ENCODE measurements at regions not wholly inside any gene's neighbourhood (a gene's known extent, or its start where the extent isn't known, plus 50 kb on each side); places are given as distances from the start of the nearest gene placed in this dataset.

- H3K9me3 ChIP-seq = no peaks in the 10 kb centered on the region
- H3K4me3 ChIP-seq = no peak overlapping the region
- H3K27me3 ChIP-seq = no peaks in the 10 kb centered on the region
- WGBS, 3 donors = 45 to 51% (median 46%) methylated on average over 11 of the region's 11 CpGs
- no peak for TF ChIP-seq POLR2A (IDR thresholded peaks at IDR 0.05)
- no peak for TF ChIP-seq CTCF (IDR thresholded peaks at IDR 0.05)
- no peak for TF ChIP-seq EP300 (IDR thresholded peaks at IDR 0.05)
- no peak overlapping the region for H3K27ac ChIP-seq
- H3K36me3 ChIP-seq = no peaks in the 10 kb centered on the region
- DNase-seq = no peak
- no peaks in the 10 kb centered on the region for H3K4me1 ChIP-seq (ENCODE audit: insufficient read depth)
- intact Hi-C loops (cut with DNase I) = no loop called here
Measured at GRCh38 chr15:77840991-77841775, 208.5 kb upstream of the LINGO1 start.

GRCh38 chr15:77839970-77840905 is 207.5 kb upstream of the LINGO1 start:
- intact Hi-C loops (cut with DNase I) = no loop called here
- Histone ChIP-seq H3K27ac (no peak overlapping the region), H3K36me3 (no peaks in the 10 kb centered on the region), H3K9me3 (no peaks in the 10 kb centered on the region), H3K27me3 (no peaks in the 10 kb centered on the region), H3K4me1 (ENCODE audit: insufficient read depth) (no peaks in the 10 kb centered on the region), H3K4me3 (no peak overlapping the region)
- WGBS, 3 donors = 55 to 61% (median 60%) methylated on average over 11 of the region's 11 CpGs
- TF ChIP-seq POLR2A (IDR thresholded peaks at IDR 0.05) (no peak), EP300 (IDR thresholded peaks at IDR 0.05) (no peak), CTCF (IDR thresholded peaks at IDR 0.05) (no peak)
- DNase-seq = no peak

GRCh38 chr15:77839456-77839855 is 206.7 kb upstream of the LINGO1 start:
- Histone ChIP-seq H3K4me3 (no peak overlapping the region), H3K9me3 (no peaks in the 10 kb centered on the region), H3K27ac (no peak overlapping the region), H3K36me3 (no peaks in the 10 kb centered on the region), H3K27me3 (no peaks in the 10 kb centered on the region), H3K4me1 (ENCODE audit: insufficient read depth) (no peaks in the 10 kb centered on the region)
- intact Hi-C loops (cut with DNase I) = no loop called here
- 90 to 95% (median 91%) methylated on average over 8 of the region's 8 CpGs for WGBS, 3 donors
- no peak for DNase-seq
- TF ChIP-seq EP300 (IDR thresholded peaks at IDR 0.05) = no peak
- TF ChIP-seq POLR2A (IDR thresholded peaks at IDR 0.05) = no peak
- no peak for TF ChIP-seq CTCF (IDR thresholded peaks at IDR 0.05)

- Histone ChIP-seq H3K27me3 (no peaks in the 10 kb centered on the region), H3K27ac (no peak overlapping the region), H3K4me1 (ENCODE audit: insufficient read depth) (no peaks in the 10 kb centered on the region), H3K4me3 (no peak overlapping the region), H3K9me3 (no peaks in the 10 kb centered on the region), H3K36me3 (no peaks in the 10 kb centered on the region)
- DNase-seq = no peak
- intact Hi-C loops (cut with DNase I) = no loop called here
- 95 to 97% (median 96%) methylated on average over 4 of the region's 4 CpGs for WGBS, 3 donors
- no peak for TF ChIP-seq EP300 (IDR thresholded peaks at IDR 0.05)
- TF ChIP-seq POLR2A (IDR thresholded peaks at IDR 0.05) = no peak
- TF ChIP-seq CTCF (IDR thresholded peaks at IDR 0.05) = no peak
Measured at GRCh38 chr15:77838595-77838994, 205.9 kb upstream of the LINGO1 start.

Measured in ovary (tissue), 7 donors.